Smooth muscle cell (in vitro differentiated cells): ENCODE measurements at regions not wholly inside any gene's neighbourhood (a gene's known extent, or its start where the extent isn't known, plus 50 kb on each side); places are given as distances from the start of the nearest gene placed in this dataset.
"Not testable (repeated sequence)": the region's sequence is repeated elsewhere in the genome, so short reads cannot be mapped to it uniquely, and the experiment has no call there.

ENCODE experiments used
- DNase-seq: peaks from one replicate; lab custom pipeline; 2025; ENCODE audit not compliant: unreplicated experiment; lab: John Stamatoyannopoulos, UW
- H2AFZ ChIP-seq: fragments of 200-600 bp; sonication (generic); 2 replicates; pipeline ENCODE4 v1.6.0; 2016; ENCODE audit warnings: antibody characterized with exemption, low read depth, mild to moderate bottlenecking
- H3F3A ChIP-seq: fragments of 200-600 bp; sonication (generic); 2 replicates; pipeline ENCODE4 v1.6.0; 2017; ENCODE audit warnings: antibody characterized with exemption, low read depth
- H3K27ac ChIP-seq: fragments of 200-600 bp; sonication (generic); 2 replicates; pipeline ENCODE4 v1.5.1; 2016; ENCODE audit warnings: low read depth, mild to moderate bottlenecking
- H3K27me3 ChIP-seq: fragments of 200-600 bp; sonication (generic); 2 replicates; pipeline ENCODE4 v1.6.1; 2016; ENCODE audit warnings: low read depth, mild to moderate bottlenecking
- H3K36me3 ChIP-seq: fragments of 200-600 bp; sonication (generic); 2 replicates; pipeline ENCODE4 v1.5.1; 2016; ENCODE audit warnings: low read depth
- H3K4me1 ChIP-seq: fragments of 200-600 bp; sonication (generic); 2 replicates; pipeline ENCODE4 v1.5.1; 2016; ENCODE audit warnings: low read depth
- H3K4me2 ChIP-seq: fragments of 200-600 bp; sonication (generic); 2 replicates; pipeline ENCODE4 v1.6.0; 2016; ENCODE audit warnings: mild to moderate bottlenecking
- H3K4me3 ChIP-seq: fragments of 200-600 bp; sonication (generic); 2 replicates; pipeline ENCODE4 v1.5.1; 2016; ENCODE audit warnings: mild to moderate bottlenecking
- H3K79me2 ChIP-seq: fragments of 200-600 bp; sonication (generic); 2 replicates; pipeline ENCODE4 v1.6.0; 2016; ENCODE audit warnings: low read depth, mild to moderate bottlenecking
- H3K9ac ChIP-seq: fragments of 200-600 bp; sonication (generic); 2 replicates; pipeline ENCODE4 v1.6.0; 2016; ENCODE audit warnings: low read depth
- H3K9me3 ChIP-seq: fragments of 200-600 bp; sonication (generic); replicated peaks from 2 replicates; pipeline ENCODE4 v1.5.1; 2016; ENCODE audit warnings: low read depth
- H4K20me1 ChIP-seq: fragments of 200-600 bp; sonication (generic); 2 replicates; pipeline ENCODE4 v1.6.0; 2016; ENCODE audit warnings: low read depth
- WGBS: methylation state at CpG from one replicate; pipeline ENCODE4 v1.1.7; 2016; ENCODE audit warnings: low lambda C conversion rate; 5-methylcytosine and 5-hydroxymethylcytosine counted together
- TF ChIP-seq, protein P1 (sequence below): fragments of 200-600 bp; sonication (generic); IDR thresholded peaks from 2 replicates; pipeline ENCODE4 v1.5.1; 2017; ENCODE audit warnings: borderline replicate concordance, mild to moderate bottlenecking, antibody characterized with exemption; ENCODE audit not compliant: insufficient read depth, poor library complexity, severe bottlenecking

DNA sequence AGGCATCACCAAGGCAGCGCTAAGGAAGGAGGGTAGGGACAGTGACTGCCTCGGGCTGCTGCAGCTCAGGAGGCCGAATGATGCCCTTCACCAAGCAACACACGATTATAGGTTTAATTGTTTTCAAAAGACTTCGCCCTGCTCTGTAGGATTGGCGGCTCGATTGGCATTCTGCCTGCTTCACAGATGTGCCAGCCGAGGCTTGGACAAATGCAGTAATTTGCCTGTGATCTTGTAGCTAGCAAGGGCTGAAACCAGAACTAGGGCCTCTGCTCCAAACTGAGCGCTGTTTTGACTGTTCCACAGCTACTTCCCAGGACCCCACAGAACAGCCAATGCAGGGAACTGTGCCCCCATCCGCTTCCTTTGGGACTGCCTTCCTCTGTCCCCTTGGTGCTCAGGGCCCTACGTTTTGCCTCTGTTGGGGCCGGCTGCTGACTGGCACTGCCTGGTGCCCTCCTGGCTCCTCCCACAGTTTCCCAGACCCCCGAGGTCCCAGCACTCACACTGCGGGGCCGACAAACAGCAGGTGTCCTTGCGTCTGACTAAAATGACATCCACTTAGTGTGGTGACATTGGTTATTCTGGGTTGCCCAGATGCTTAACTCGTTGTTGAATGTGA, 62.6 kb upstream of the EN2 start:
- H3K79me2 ChIP-seq: no peaks in the 10 kb centered on the region
- no peaks in the 10 kb centered on the region for H3K9me3 ChIP-seq
- H3F3A ChIP-seq: no peaks in the 10 kb centered on the region
- H3K36me3 ChIP-seq: no peaks in the 10 kb centered on the region
- H3K9ac ChIP-seq: no peak overlapping the region
- no peak overlapping the region for H2AFZ ChIP-seq
- H4K20me1 ChIP-seq: no peaks in the 10 kb centered on the region
- no peak overlapping the region for H3K27ac ChIP-seq
- no peak for DNase-seq
- 81% methylated on average over 17 of the region's 17 CpGs for WGBS
- TF ChIP-seq, protein P1, sequence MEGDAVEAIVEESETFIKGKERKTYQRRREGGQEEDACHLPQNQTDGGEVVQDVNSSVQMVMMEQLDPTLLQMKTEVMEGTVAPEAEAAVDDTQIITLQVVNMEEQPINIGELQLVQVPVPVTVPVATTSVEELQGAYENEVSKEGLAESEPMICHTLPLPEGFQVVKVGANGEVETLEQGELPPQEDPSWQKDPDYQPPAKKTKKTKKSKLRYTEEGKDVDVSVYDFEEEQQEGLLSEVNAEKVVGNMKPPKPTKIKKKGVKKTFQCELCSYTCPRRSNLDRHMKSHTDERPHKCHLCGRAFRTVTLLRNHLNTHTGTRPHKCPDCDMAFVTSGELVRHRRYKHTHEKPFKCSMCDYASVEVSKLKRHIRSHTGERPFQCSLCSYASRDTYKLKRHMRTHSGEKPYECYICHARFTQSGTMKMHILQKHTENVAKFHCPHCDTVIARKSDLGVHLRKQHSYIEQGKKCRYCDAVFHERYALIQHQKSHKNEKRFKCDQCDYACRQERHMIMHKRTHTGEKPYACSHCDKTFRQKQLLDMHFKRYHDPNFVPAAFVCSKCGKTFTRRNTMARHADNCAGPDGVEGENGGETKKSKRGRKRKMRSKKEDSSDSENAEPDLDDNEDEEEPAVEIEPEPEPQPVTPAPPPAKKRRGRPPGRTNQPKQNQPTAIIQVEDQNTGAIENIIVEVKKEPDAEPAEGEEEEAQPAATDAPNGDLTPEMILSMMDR: no peak
- no peaks in the 10 kb centered on the region for H3K4me1 ChIP-seq
- no peak overlapping the region for H3K4me2 ChIP-seq
- peaks cover 47% of the 10 kb centered on the region for H3K27me3 ChIP-seq
- H3K4me3 ChIP-seq: no peak overlapping the region

DNA sequence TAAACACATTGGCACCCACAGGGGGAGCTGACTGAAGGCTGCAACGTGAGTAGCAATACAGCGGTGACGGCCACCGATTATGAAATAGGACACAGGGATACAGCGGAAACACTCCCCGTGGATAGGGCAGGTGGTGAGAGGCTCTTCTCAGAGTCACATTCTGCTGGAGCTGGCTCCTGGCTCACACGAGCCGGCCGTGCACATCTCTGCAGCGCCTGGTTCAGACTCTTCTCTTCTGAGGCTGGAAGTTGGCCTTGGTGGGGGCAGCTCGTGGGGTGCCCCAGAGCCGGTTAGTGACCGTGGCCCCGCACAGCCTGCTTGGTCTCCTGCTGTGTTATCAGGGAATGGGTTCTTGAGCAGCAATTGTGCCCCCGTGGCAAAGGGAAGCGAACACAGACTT, 61.3 kb upstream of the EN2 start:
- H2AFZ ChIP-seq: no peak overlapping the region
- TF ChIP-seq, protein P1: no peak
- 88% methylated on average over 16 of the region's 16 CpGs for WGBS
- no peak overlapping the region for H3K27ac ChIP-seq
- no peaks in the 10 kb centered on the region for H3K79me2 ChIP-seq
- H3K4me3 ChIP-seq: no peak overlapping the region
- H3K4me2 ChIP-seq: no peak overlapping the region
- H4K20me1 ChIP-seq: no peaks in the 10 kb centered on the region
- H3K9ac ChIP-seq: no peak overlapping the region
- no peaks in the 10 kb centered on the region for H3K4me1 ChIP-seq
- no peaks in the 10 kb centered on the region for H3K9me3 ChIP-seq
- peaks cover 47% of the 10 kb centered on the region for H3K27me3 ChIP-seq
- no peaks in the 10 kb centered on the region for H3K36me3 ChIP-seq
- DNase-seq: no peak
- no peaks in the 10 kb centered on the region for H3F3A ChIP-seq

DNA sequence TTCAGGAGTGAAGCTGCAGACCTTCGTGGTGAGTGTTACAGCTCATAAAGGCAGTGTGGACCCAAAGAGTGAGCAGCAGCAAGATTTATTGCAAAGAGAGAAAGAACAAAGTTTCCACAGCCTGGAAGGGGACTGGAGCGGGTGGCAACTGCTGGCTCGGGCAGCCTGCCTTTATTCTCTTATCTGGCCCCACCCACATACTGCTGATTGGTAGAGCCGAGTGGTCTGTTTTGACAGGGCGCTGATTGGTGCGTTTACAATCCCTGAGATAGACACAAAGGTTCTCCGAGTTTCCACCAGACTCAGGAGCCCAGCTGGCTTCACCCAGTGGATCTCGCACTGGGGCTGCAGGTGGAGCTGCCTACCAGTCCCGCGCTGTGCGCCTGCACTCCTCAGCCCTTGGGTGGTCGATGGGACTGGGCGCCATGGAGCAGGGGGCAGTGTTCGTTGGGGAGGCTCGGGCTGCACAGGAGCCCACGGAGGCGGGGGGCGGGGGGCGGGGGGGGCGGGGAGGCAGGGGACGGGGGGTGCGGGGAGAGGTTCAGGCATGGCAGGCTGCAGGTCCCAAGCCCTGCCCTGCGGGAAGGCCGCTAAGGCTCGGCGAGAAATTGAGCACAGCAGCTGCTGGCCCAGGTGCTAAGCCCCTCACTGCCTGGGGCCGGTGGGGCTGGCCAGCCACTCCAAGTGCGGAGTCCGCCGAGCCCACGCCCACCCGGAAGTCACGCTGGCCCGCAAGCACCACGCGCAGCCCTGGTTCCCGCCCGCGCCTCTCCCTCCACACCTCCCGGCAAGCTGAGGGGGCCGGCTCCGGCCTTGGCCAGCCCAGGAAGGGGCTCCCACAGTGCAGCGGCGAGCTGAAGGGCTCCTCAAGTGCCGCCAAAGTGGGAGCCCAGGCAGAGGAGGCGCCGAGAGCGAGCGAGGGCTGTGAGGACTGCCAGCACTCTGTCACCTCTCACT, 59.9 kb upstream of the EN2 start:
- H3K27ac ChIP-seq, DNase-seq, H3K4me3 ChIP-seq, H3K9ac ChIP-seq, H3K9me3 ChIP-seq, H3K79me2 ChIP-seq, H2AFZ ChIP-seq, H3K4me1 ChIP-seq, H3K4me2 ChIP-seq, H4K20me1 ChIP-seq, H3F3A ChIP-seq, H3K36me3 ChIP-seq: not testable (repeated sequence)
- 93% methylated on average over 34 of the region's 49 CpGs for WGBS
- H3K27me3 ChIP-seq: peaks cover 44% of the 10 kb centered on the region

DNA sequence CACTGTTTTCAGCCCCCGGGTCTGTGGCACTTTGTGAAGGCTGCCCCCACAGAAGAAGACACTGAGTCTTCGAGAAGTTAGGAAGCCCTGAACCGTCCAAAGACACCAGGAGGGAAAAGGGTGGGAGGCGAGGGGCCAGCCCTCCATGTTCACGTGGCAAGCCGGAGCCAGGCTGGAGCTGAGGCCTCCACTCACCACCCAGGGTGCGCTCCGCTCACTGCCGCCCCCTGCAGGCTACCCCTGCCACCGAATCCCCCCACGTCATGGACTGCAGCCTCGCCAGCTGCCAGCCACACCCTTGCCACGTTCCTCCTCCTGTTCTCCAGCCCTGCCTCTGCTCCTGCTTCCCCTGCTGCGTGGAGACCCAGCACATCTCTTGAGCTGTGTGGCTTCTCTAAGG, 59.0 kb upstream of the EN2 start:
- H3K27ac ChIP-seq: no peak overlapping the region
- 79% methylated on average over 14 of the region's 14 CpGs for WGBS
- H3K9me3 ChIP-seq: no peaks in the 10 kb centered on the region
- no peaks in the 10 kb centered on the region for H3K4me1 ChIP-seq
- H3K4me3 ChIP-seq: no peak overlapping the region
- no peaks in the 10 kb centered on the region for H3K79me2 ChIP-seq
- no peak overlapping the region for H3K4me2 ChIP-seq
- H4K20me1 ChIP-seq: no peaks in the 10 kb centered on the region
- H3K36me3 ChIP-seq: no peaks in the 10 kb centered on the region
- no peak overlapping the region for H3K9ac ChIP-seq
- H3K27me3 ChIP-seq: peaks cover 53% of the 10 kb centered on the region
- TF ChIP-seq, protein P1: no peak
- H2AFZ ChIP-seq: no peak overlapping the region
- H3F3A ChIP-seq: no peaks in the 10 kb centered on the region
- no peak for DNase-seq
